Peyer's patch (tissue), 4 donors: ENCODE measurements at regions not wholly inside any gene's neighbourhood (a gene's known extent, or its start where the extent isn't known, plus 50 kb on each side); places are given as distances from the start of the nearest gene placed in this dataset.

Source experiments
- DNase-seq, 3 donors: peaks; one replicate each; pipeline ENCODE4 v3.0.0-alpha.2; 2017 to 2019
- H3K27ac ChIP-seq, 4 donors: fragments of 200-600 bp; sonication (generic); one replicate each; pipeline ENCODE4 v1.5.1; 2016 to 2019
- H3K27me3 ChIP-seq, 2 donors: fragments of 200-600 bp; sonication (generic); one replicate each; pipeline ENCODE4 v1.5.1; 2019
- H3K36me3 ChIP-seq, 3 donors: fragments of 200-600 bp; sonication (generic); one replicate each; pipeline ENCODE4 v1.5.1; 2016 to 2019
- H3K4me1 ChIP-seq, 4 donors: fragments of 200-600 bp; sonication (generic); one replicate each; pipeline ENCODE4 v1.5.1; 2016 to 2019
- H3K4me3 ChIP-seq, 4 donors: fragments of 200-600 bp; sonication (generic); 1 replicate in 3 of 4; 2 replicates in 1 of 4; pipeline ENCODE4 v1.5.1; 2016 to 2019; ENCODE audit warnings: mild to moderate bottlenecking in 1 of 4
- H3K9me3 ChIP-seq, 4 donors: fragments of 200-600 bp; sonication (generic); one replicate each; pipeline ENCODE4 v1.5.1; 2016 to 2019; ENCODE audit warnings: mild to moderate bottlenecking in 1 of 4
- CTCF ChIP-seq, 6 experiments: fragments of 450-650 bp in 4 of 6; fragments of 200-600 bp in 2 of 6; sonication (generic) in 1 of 6; IDR thresholded peaks; one replicate each; pipeline ENCODE4 v1.5.1; 2017 to 2019; ENCODE audit warnings: antibody characterized with exemption in 6 of 6, mild to moderate bottlenecking in 3 of 6, moderate library complexity in 1 of 6
- POLR2A ChIP-seq, 2 donors: fragments of 450-650 bp; IDR thresholded peaks; one replicate each; pipeline ENCODE4 v1.5.1; 2017; ENCODE audit warnings: antibody characterized with exemption in 2 of 2, mild to moderate bottlenecking in 2 of 2, moderate library complexity in 2 of 2

- H3K36me3 ChIP-seq = no peaks in the 10 kb centered on the region
- no peak for TF ChIP-seq POLR2A (IDR thresholded peaks at IDR 0.05)
- no peak for TF ChIP-seq CTCF (IDR thresholded peaks at IDR 0.05)
- no peak overlapping the region for H3K27ac ChIP-seq
- H3K4me3 ChIP-seq = no peak overlapping the region
- H3K27me3 ChIP-seq = no peaks in the 10 kb centered on the region
- H3K9me3 ChIP-seq = no peaks in the 10 kb centered on the region
- DNase-seq = no peak
- H3K4me1 ChIP-seq = no peaks in the 10 kb centered on the region
Observed at GRCh38 chr13:64935441-64935840, 2294.7 kb downstream of the PCDH9 start.

- Histone ChIP-seq H3K9me3 (no peaks in the 10 kb centered on the region), H3K4me1 (no peaks in the 10 kb centered on the region), H3K4me3 (no peak overlapping the region), H3K36me3 (no peaks in the 10 kb centered on the region), H3K27ac (no peak overlapping the region), H3K27me3 (no peaks in the 10 kb centered on the region)
- DNase-seq = no peak
- TF ChIP-seq CTCF (IDR thresholded peaks at IDR 0.05) (no peak), POLR2A (IDR thresholded peaks at IDR 0.05) (no peak)
Observed at GRCh38 chr13:64934569-64935362, 2295.4 kb downstream of the PCDH9 start.

- Histone ChIP-seq H3K27me3 (no peaks in the 10 kb centered on the region), H3K27ac (no peak overlapping the region), H3K36me3 (no peaks in the 10 kb centered on the region), H3K4me1 (no peaks in the 10 kb centered on the region), H3K9me3 (no peaks in the 10 kb centered on the region), H3K4me3 (no peak overlapping the region)
- no peak for DNase-seq
- no peak for TF ChIP-seq CTCF (IDR thresholded peaks at IDR 0.05)
- TF ChIP-seq POLR2A (IDR thresholded peaks at IDR 0.05) = no peak
Observed at GRCh38 chr13:64930636-64931035, 2299.5 kb downstream of the PCDH9 start.

GRCh38 chr13:64928696-64929499 lies 2301.2 kb downstream of the PCDH9 start:
- no peak overlapping the region for H3K4me3 ChIP-seq
- no peak for TF ChIP-seq CTCF (IDR thresholded peaks at IDR 0.05)
- TF ChIP-seq POLR2A (IDR thresholded peaks at IDR 0.05) = no peak
- no peaks in the 10 kb centered on the region for H3K36me3 ChIP-seq

GRCh38 chr13:64925727-64926126 lies 2304.4 kb downstream of the PCDH9 start:
- Histone ChIP-seq H3K4me3 (no peak overlapping the region), H3K27me3 (no peaks in the 10 kb centered on the region), H3K9me3 (no peaks in the 10 kb centered on the region), H3K4me1 (no peaks in the 10 kb centered on the region), H3K36me3 (no peaks in the 10 kb centered on the region), H3K27ac (no peak overlapping the region)
- TF ChIP-seq POLR2A (IDR thresholded peaks at IDR 0.05) = no peak
- no peak for TF ChIP-seq CTCF (IDR thresholded peaks at IDR 0.05)
- DNase-seq = no peak

More at GRCh38 chr13:64928696-64929499, 2301.2 kb downstream of the PCDH9 start:
- H3K27ac ChIP-seq = no peak overlapping the region
- no peak for DNase-seq
- H3K9me3 ChIP-seq = no peaks in the 10 kb centered on the region
- no peaks in the 10 kb centered on the region for H3K27me3 ChIP-seq
- no peaks in the 10 kb centered on the region for H3K4me1 ChIP-seq
